GM23338 (cell line): ENCODE measurements at regions not wholly inside any gene's neighbourhood (a gene's known extent, or its start where the extent isn't known, plus 50 kb on each side); places are given as distances from the start of the nearest gene placed in this dataset.

Experiments
- ATAC-seq: fragments of 200-7000 bp; cut with Tn5 transposase; 3 replicates; pipeline ENCODE4 v1.9.1; 2020
- DNase-seq: peaks from one replicate; pipeline ENCODE4 v3.0.0-alpha.2; 2015; ENCODE audit warnings: low spot score
- H2AFZ ChIP-seq: fragments of 200-600 bp; sonication (generic); 2 replicates; pipeline ENCODE4 v1.8.0; 2016; ENCODE audit warnings: antibody characterized with exemption, mild to moderate bottlenecking, moderate library complexity
- H3F3A ChIP-seq: fragments of 200-600 bp; sonication (generic); replicated peaks from 2 replicates; pipeline ENCODE4 v1.8.0; 2017; ENCODE audit warnings: antibody characterized with exemption, mixed run types, low read depth
- H3K27ac ChIP-seq: fragments of 200-600 bp; sonication (generic); 2 replicates; pipeline ENCODE4 v1.6.1; 2016; ENCODE audit warnings: low read depth
- H3K27me3 ChIP-seq: fragments of 200-600 bp; sonication (generic); 2 replicates; pipeline ENCODE4 v1.8.0; 2016; ENCODE audit warnings: mild to moderate bottlenecking, mixed run types, moderate library complexity; ENCODE audit not compliant: insufficient read depth
- H3K36me3 ChIP-seq: fragments of 200-600 bp; sonication (generic); 2 replicates; pipeline ENCODE4 v1.8.0; 2016; ENCODE audit warnings: mild to moderate bottlenecking; ENCODE audit not compliant: insufficient read depth
- H3K4me1 ChIP-seq: fragments of 200-600 bp; sonication (generic); 2 replicates; pipeline ENCODE4 v1.8.0; 2016; ENCODE audit warnings: mild to moderate bottlenecking, moderate library complexity; ENCODE audit not compliant: insufficient read depth
- H3K4me2 ChIP-seq: fragments of 200-600 bp; sonication (generic); 2 replicates; pipeline ENCODE4 v1.7.1; 2017; ENCODE audit warnings: mixed run types
- H3K4me3 ChIP-seq: fragments of 200-600 bp; sonication (generic); 2 replicates; pipeline ENCODE4 v1.6.1; 2016; ENCODE audit warnings: mixed run types
- H3K79me2 ChIP-seq: fragments of 200-600 bp; sonication (generic); replicated peaks from 2 replicates; pipeline ENCODE4 v1.8.0; 2017; ENCODE audit warnings: mild to moderate bottlenecking; ENCODE audit not compliant: insufficient read depth
- H3K9me2 ChIP-seq: fragments of 200-600 bp; sonication (generic); 2 replicates; pipeline ENCODE4 v1.8.0; 2017; ENCODE audit not compliant: insufficient read depth
- H4K20me1 ChIP-seq: fragments of 200-600 bp; sonication (generic); replicated peaks from 2 replicates; pipeline ENCODE4 v1.8.0; 2017; ENCODE audit warnings: mild to moderate bottlenecking; ENCODE audit not compliant: insufficient read depth
- H3K27ac Mint-ChIP-seq: 2 replicates; pipeline ENCODE4 v1.8.0; 2020; ENCODE audit warnings: inconsistent platforms, mild to moderate bottlenecking, moderate library complexity, mixed read lengths
- H3K27me3 Mint-ChIP-seq: 3 replicates; pipeline ENCODE4 v1.8.0; 2022; ENCODE audit warnings: low read depth, mild to moderate bottlenecking, moderate library complexity, mixed read lengths, inconsistent platforms; ENCODE audit not compliant: insufficient read depth, poor library complexity
- H3K36me3 Mint-ChIP-seq: 3 replicates; pipeline ENCODE4 v1.8.0; 2021; ENCODE audit warnings: low read depth, mild to moderate bottlenecking, inconsistent platforms, moderate library complexity, mixed read lengths
- H3K4me1 Mint-ChIP-seq: 3 replicates; pipeline ENCODE4 v1.8.0; 2020; ENCODE audit warnings: mild to moderate bottlenecking, inconsistent platforms, mixed read lengths
- H3K4me3 Mint-ChIP-seq: 3 replicates; pipeline ENCODE4 v1.8.0; 2021; ENCODE audit warnings: moderate library complexity, mild to moderate bottlenecking, inconsistent platforms, mixed read lengths
- H3K9me3 Mint-ChIP-seq: 3 replicates; pipeline ENCODE4 v1.8.0; 2020; ENCODE audit warnings: moderate library complexity, mild to moderate bottlenecking, inconsistent platforms, mixed read lengths
- CREB1 ChIP-seq: fragments of 250-450 bp; sonication (Bioruptor Pico); IDR thresholded peaks from 2 replicates; pipeline ENCODE4 v1.5.0; 2020; ENCODE audit warnings: low read depth, mild to moderate bottlenecking, moderate library complexity
- CTCF ChIP-seq, 2 experiments: fragments of 200-600 bp in 1 of 2; sonication (generic) in 1 of 2; conservative IDR thresholded peaks; 2 replicates each; pipeline versions ENCODE4 v1.5.1 to v1.6.1; 2016 to 2017; ENCODE audit warnings: antibody characterized with exemption in 2 of 2, low read depth in 2 of 2, mild to moderate bottlenecking in 2 of 2, moderate library complexity in 1 of 2
- EZH2 ChIP-seq: fragments of 200-600 bp; sonication (generic); IDR thresholded peaks from one replicate; pipeline ENCODE4 v1.8.0; 2017; ENCODE audit warnings: antibody characterized with exemption, mild to moderate bottlenecking, low read depth; ENCODE audit not compliant: unreplicated experiment
- EZH2phosphoT487 ChIP-seq: fragments of 200-600 bp; sonication (generic); IDR thresholded peaks from one replicate; pipeline ENCODE4 v1.8.1; 2018; ENCODE audit warnings: antibody characterized with exemption; ENCODE audit not compliant: unreplicated experiment
- JUNB ChIP-seq: IDR thresholded peaks from one replicate; pipeline ENCODE4 v1.6.1; 2016; ENCODE audit warnings: antibody characterized with exemption; ENCODE audit not compliant: unreplicated experiment
- POLR2AphosphoS5 ChIP-seq: IDR thresholded peaks from 2 replicates; pipeline ENCODE4 v1.6.1; 2016; ENCODE audit warnings: antibody characterized with exemption, low read depth
- REST ChIP-seq: IDR thresholded peaks from one replicate; pipeline ENCODE4 v1.6.1; 2018; ENCODE audit warnings: antibody characterized with exemption; ENCODE audit not compliant: unreplicated experiment
- ZNF114 ChIP-seq: fragments of 250-450 bp; sonication (Bioruptor Pico); IDR thresholded peaks from 2 replicates; pipeline ENCODE4 v1.5.0; 2020; ENCODE audit warnings: mild to moderate bottlenecking, moderate library complexity
- ZNF331 ChIP-seq: fragments of 250-450 bp; sonication (Bioruptor Pico); IDR thresholded peaks from 2 replicates; pipeline ENCODE4 v1.5.0; 2020; ENCODE audit warnings: low read depth, mild to moderate bottlenecking, moderate library complexity
- ZNF462 ChIP-seq: fragments of 250-450 bp; sonication (Bioruptor Pico); IDR thresholded peaks from 2 replicates; pipeline ENCODE4 v1.5.0; 2020; ENCODE audit warnings: mild to moderate bottlenecking, moderate library complexity

GRCh38 chr12:131636940-131637750, 73.7 kb upstream of the SFSWAP start (continued):
- TF ChIP-seq CTCF (conservative IDR thresholded peaks at IDR 0.05; ENCODE audit: low read depth in 2 of 2) (no peak), POLR2AphosphoS5 (no peak), ZNF331 (CRISPR knock-in tag) (no peak)

GRCh38 chr12:131637986-131638385, 72.9 kb upstream of the SFSWAP start:
- Histone ChIP-seq H3K27ac (no peak overlapping the region), H3K79me2 (no peaks in the 10 kb centered on the region), H3F3A (no peaks in the 10 kb centered on the region), H3K4me3 (no peak overlapping the region), H3K9me2 (no peaks in the 10 kb centered on the region; the same call in 1 of the 2 replicates), H3K4me2 (no peak overlapping the region), H3K36me3 (no peaks in the 10 kb centered on the region), H2AFZ (no peak overlapping the region), H3K27me3 (no peaks in the 10 kb centered on the region), H3K4me1 (no peaks in the 10 kb centered on the region), H4K20me1 (no peaks in the 10 kb centered on the region)
- H3K27me3 Mint-ChIP-seq, result peaks cover 11% of the 10 kb centered on the region
- H3K36me3 Mint-ChIP-seq, result peaks cover under 1% of the 10 kb centered on the region; the same call in 1 of the 3 replicates
- H3K27ac Mint-ChIP-seq, result no peak overlapping the region
- H3K4me1 Mint-ChIP-seq, result peaks cover 13% of the 10 kb centered on the region
- H3K9me3 Mint-ChIP-seq, result no peaks in the 10 kb centered on the region; the same call in none of the 3 replicates
- H3K4me3 Mint-ChIP-seq, result no peak overlapping the region
- ATAC-seq (no peak), DNase-seq (no peak)
- TF ChIP-seq EZH2phosphoT487 (no peak), ZNF462 (CRISPR knock-in tag) (no peak), ZNF114 (CRISPR knock-in tag) (no peak), REST (no peak), POLR2AphosphoS5 (no peak), JUNB (no peak), EZH2 (no peak), CREB1 (CRISPR knock-in tag) (no peak), CTCF (conservative IDR thresholded peaks at IDR 0.05; ENCODE audit: low read depth in 2 of 2) (no peak)
